ENCODE measurements at regions not wholly inside any gene's neighbourhood (a gene's known extent, or its start where the extent isn't known, plus 50 kb on each side); places are given as distances from the start of the nearest gene placed in this dataset.

DNA sequence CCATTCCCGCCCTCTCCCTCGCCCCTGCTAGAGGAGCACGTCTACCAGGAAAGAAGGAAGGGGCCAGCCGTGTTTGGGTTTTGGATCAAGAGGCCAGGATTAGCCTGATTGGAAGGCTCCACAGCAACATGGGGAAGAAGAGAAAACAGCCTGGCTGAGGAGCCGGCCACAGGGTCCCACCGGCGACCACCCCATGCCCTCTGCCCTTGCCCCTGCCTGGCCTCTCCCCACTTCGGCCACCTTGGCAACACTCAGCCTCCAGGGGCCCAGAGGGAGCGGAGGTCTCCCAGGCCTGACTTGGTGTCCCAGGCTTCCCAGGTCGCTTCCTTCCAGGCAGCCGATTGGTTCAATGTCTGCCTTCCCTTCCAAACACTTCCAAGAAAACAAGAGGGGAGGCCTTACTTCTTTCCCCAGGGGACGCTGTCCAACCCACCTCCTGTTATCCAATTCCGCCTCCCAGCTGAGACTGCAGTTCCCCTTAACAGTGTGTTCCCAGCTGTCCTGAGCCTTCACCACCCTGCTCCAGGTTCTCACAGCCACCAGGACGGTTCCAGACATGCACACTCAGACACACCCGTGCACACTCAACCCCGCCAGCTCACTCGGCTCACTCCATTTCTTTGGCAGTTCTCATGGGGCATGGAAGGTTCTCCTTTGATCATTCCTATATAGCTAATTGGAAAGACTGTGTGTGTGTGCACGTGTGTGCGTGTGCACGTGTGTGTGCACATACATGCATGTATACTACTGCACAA, 65.4 kb downstream of the RBFOX3 start:
- DNase-seq = no peak
- Mint-ChIP-seq H3K4me3 (no peak overlapping the region), H3K27ac (no peak overlapping the region), H3K36me3 (no peaks in the 10 kb centered on the region), H3K27me3 (no peaks in the 10 kb centered on the region), H3K4me1 (no peaks in the 10 kb centered on the region), H3K9me3 (no peaks in the 10 kb centered on the region)

DNA sequence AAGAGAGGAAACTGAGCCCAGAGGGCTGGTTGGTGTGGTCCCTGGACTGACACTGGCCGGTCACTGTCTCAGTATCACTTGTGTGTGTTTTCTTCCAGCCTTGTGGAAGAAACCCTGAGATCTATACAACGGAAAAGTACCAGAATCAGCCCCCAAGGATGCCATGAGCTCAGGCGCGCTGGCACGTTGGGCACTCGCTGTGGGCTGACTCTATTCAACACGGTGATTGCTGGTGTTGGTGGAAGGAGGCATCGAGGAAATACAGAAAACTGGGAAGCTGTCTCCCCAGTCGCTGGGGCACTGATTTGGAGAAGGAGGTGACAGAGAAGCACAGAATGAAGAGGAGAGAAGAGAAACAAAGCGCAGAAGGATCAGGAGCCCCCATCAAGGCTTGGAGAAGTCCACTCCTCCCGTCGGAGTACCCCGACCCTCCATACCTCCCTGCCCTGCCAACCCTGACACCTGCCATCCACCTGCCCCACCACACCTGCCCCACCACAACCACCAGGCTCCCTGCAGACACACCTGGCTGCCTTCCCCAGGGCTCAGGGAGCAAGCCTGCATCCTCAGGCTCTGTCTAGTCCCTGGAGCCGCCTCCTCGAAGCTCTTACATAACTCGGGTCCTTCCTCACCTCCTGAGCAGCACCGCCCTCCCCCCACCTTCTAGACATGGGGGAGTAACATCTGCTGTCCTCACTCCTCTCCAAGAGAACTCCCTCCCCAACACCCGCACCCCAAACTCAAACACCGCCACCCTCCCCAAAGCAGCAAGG, 66.5 kb downstream of the RBFOX3 start:
- Mint-ChIP-seq H3K27me3 (no peaks in the 10 kb centered on the region), H3K36me3 (no peaks in the 10 kb centered on the region), H3K9me3 (no peaks in the 10 kb centered on the region), H3K27ac (no peak overlapping the region), H3K4me3 (no peak overlapping the region), H3K4me1 (no peaks in the 10 kb centered on the region)
- DNase-seq = no peak

DNA sequence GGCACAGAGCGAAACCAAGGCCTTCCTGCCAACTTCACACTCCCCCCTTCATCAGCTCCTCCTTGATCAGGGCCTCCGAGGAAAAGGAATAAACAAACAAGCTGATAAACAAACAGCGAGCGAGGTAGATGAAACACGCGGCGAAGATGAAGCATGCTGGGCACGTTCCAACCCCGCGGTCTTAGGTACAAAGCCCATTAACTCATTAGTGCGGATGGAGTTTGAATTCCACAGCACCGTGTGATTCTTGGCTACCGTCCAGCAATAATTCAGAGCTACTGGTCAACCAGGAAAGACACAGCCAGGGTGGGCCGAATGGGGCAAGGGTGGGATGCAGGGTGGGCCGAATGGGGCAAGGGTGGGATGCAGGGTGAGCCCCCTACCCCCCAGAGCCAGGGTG, 67.3 kb downstream of the RBFOX3 start:
- H3K9me3 Mint-ChIP-seq = no peaks in the 10 kb centered on the region

DNA sequence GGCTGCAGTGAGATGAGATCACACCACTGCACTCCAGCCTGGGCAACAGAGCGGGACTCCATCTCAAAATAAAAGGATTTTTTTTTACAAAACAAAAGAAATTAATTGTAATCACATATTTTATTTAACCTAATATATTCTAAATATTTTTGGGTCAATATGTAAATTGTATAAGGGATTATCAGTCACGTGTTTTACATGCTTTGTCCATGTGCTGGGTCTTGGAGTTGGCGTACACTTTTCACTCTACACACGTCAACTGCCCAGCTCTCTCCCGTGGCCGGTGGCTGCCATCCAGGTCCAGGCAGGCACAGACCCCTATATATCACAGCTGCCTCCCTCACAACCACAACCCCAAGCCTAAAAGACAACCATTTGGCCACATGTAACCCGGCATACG, 68.1 kb downstream of the RBFOX3 start:
- Mint-ChIP-seq H3K4me3 (no peak overlapping the region), H3K27ac (no peak overlapping the region), H3K4me1 (no peaks in the 10 kb centered on the region), H3K36me3 (no peaks in the 10 kb centered on the region), H3K9me3 (no peaks in the 10 kb centered on the region), H3K27me3 (no peaks in the 10 kb centered on the region)
- no peak for DNase-seq

More for the DNA sequence above, 67.3 kb downstream of the RBFOX3 start:
- no peaks in the 10 kb centered on the region for H3K36me3 Mint-ChIP-seq
- no peaks in the 10 kb centered on the region for H3K27me3 Mint-ChIP-seq
- no peak overlapping the region for H3K27ac Mint-ChIP-seq
- H3K4me3 Mint-ChIP-seq = no peak overlapping the region
- no peak for DNase-seq
- H3K4me1 Mint-ChIP-seq = no peaks in the 10 kb centered on the region

DNA sequence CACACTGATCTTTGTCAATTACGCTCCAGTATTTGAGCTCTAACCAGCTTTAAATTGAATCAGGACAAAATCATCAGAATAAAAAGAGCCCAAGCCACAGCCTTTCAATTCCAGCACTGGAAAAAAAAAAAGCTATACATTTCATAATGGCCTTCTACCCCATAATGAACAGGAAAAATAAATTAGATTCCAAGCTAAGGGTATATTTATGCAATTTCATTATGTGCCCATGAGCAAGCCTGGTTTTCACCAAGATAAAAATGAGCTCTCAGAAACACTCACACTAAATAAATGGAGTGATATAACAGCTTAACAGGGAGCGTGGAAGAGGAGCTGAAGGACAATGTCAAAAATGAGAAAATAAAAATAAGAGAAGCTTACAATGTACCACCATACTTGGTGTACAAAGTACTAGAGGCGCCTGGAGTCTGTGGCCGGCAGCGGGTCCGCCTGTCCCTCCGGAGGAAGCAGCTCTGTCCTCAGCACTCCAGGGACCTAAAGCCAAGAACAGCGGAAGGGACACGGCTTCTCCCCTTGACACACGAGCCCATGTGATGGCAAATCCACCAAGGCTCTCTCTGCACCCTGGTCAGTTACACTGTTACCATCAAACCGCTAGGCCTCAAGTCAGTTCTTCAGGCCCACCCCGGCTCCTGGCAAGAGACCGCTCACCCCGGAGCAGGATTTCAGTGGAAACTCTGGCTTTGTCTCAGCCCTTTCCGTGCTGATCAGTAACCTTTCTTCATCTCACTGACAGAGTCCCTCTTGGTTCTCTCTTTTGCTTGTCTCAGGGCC, 69.6 kb downstream of the RBFOX3 start:
- H3K36me3 Mint-ChIP-seq = no peaks in the 10 kb centered on the region
- no peak overlapping the region for H3K4me3 Mint-ChIP-seq
- no peaks in the 10 kb centered on the region for H3K27me3 Mint-ChIP-seq
- H3K4me1 Mint-ChIP-seq = no peaks in the 10 kb centered on the region
- H3K27ac Mint-ChIP-seq = no peak overlapping the region
- no peaks in the 10 kb centered on the region for H3K9me3 Mint-ChIP-seq
- DNase-seq = no peak

DNA sequence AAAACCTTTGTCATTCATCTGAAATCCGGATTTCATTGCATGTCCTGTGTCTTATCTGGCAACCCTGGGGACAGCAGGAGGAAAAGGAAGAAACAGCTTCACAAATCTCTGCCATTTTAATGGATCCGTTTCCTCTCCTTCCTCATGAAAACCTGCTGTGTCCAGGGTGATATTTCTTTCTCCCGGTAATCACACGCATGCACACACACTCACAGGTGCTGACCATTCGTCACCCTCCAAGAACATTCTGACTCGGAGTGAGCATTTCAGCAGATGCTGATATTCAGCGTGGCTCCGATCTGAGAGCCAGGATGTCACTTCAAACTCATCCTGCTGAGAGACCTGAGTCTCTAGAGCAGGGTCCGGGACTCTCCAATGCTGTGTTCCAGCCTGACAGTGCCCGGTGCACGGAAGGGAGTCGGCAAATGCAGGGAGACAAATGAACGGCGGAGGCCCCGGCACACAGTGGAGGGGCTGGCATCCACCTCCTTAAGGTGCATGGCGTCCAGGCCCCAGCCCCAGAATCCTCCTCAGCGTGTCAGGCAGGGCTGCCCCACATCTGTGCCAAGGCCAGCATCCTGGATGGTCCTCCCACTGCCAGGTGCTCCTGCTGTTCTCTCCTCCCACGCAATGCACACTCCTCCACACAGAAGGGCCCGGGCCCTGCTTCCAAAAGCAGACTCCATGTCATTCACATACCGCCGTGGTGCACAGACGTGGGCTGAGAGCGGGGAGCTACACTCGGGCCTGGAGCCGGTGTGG, 70.7 kb downstream of the RBFOX3 start:
- Mint-ChIP-seq H3K9me3 (no peaks in the 10 kb centered on the region), H3K36me3 (no peaks in the 10 kb centered on the region), H3K27me3 (no peaks in the 10 kb centered on the region), H3K27ac (no peak overlapping the region), H3K4me1 (no peaks in the 10 kb centered on the region), H3K4me3 (no peak overlapping the region)
- DNase-seq = no peak

DNA sequence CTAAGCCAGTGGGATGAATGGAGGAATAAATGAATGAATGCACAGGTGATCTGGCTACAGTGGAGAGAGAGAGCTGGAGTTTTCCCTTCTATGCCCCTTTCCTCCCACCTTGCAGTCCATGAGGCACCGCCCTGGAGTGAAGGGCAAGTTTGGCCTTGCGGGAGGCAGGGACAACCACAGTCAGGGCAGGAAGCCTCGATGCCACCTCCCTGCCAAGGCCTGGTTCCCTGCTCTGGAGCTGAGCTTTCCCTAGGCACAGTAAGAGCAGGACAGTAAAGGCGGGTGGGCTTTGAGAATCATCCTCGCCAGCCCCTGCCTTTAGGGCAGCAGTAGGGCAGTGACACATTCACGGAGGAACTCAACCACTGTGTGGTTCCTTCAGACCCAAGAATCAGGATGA, 72.6 kb downstream of the RBFOX3 start:
- no peak overlapping the region for H3K27ac Mint-ChIP-seq
- no peaks in the 10 kb centered on the region for H3K9me3 Mint-ChIP-seq

DNA sequence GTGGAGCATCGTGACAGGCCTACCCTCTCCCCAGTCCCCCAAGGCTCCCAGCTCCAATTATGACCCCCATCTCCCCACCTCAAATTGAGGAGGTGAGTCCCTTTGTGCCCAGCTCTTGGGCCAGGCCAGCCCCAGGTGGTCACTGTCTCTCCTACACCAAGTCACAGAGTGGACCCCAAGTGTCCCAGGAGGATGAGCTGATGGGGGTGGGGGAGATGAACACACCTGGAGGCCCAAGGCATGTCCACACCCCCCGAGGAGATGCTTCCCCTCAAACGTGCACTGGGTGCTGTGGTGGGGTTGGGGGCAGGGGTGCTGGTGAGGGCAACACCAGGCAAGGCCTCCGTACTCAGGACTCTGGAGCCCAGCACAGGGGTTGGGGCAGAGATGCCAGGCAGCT, 73.2 kb downstream of the RBFOX3 start:
- Mint-ChIP-seq H3K27me3 (no peaks in the 10 kb centered on the region), H3K36me3 (no peaks in the 10 kb centered on the region), H3K4me1 (no peaks in the 10 kb centered on the region), H3K4me3 (no peak overlapping the region), H3K9me3 (no peaks in the 10 kb centered on the region), H3K27ac (no peak overlapping the region)
- no peak for DNase-seq

More for the DNA sequence above, 72.6 kb downstream of the RBFOX3 start:
- no peaks in the 10 kb centered on the region for H3K27me3 Mint-ChIP-seq
- no peaks in the 10 kb centered on the region for H3K4me1 Mint-ChIP-seq
- H3K4me3 Mint-ChIP-seq = no peak overlapping the region
- no peaks in the 10 kb centered on the region for H3K36me3 Mint-ChIP-seq
- DNase-seq = no peak

DNA sequence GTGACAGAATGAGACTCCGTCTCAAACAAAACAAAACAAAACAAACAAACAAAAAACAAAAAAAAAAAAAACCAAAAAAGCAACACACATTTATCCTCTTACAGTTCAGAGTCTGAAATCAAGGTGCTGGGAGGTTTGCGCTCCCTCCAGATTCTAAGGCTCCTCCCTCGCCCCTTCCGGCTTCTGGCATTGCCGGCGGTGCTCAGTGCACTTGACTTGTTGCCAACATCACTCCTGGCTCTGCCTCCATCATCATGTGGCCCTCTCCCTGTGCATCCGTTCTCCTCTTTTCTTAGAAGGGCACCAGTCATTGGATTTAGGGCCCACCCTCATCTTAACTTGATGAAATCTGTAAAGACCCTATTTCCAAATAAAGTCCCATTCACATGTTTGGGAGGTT, 73.8 kb downstream of the RBFOX3 start:
- DNase-seq = no peak
- Mint-ChIP-seq H3K27me3 (peaks cover 3% of the 10 kb centered on the region), H3K4me1 (no peaks in the 10 kb centered on the region), H3K36me3 (no peaks in the 10 kb centered on the region), H3K4me3 (no peak overlapping the region), H3K27ac (no peak overlapping the region), H3K9me3 (no peaks in the 10 kb centered on the region)

DNA sequence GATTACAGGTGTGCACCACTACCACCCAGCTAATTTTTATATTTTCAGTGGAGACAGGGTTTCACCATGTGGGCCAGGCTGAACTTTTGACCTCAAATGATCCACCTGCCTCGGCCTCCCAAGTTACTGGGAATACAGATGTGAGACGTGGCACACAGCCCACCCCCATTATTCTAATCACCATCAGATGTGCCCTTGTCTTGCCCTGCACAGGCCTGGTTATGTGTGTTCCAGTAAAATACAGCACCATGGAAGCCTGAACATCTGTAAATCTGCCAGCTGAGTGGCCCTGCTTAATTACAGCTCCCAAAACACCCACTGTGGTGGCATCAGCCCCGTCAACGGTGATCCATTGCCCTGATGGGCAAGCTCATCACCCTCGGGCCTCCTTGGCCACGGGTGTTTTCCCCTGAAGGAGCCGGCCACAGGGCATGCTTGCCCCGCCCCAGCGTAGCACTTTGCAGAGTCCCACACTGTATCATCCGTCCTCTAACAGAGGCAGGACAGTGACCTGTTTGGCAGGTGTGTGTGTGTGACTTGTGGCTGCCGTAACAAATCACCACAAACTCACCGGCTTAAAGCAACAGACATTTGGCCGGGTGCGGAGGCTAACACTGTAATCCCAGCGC, 74.5 kb downstream of the RBFOX3 start:
- H3K4me1 Mint-ChIP-seq = no peaks in the 10 kb centered on the region
- no peaks in the 10 kb centered on the region for H3K36me3 Mint-ChIP-seq
- DNase-seq = no peak
- peaks cover 6% of the 10 kb centered on the region for H3K27me3 Mint-ChIP-seq
- H3K27ac Mint-ChIP-seq = no peak overlapping the region
- no peak overlapping the region for H3K4me3 Mint-ChIP-seq
- no peaks in the 10 kb centered on the region for H3K9me3 Mint-ChIP-seq

DNA sequence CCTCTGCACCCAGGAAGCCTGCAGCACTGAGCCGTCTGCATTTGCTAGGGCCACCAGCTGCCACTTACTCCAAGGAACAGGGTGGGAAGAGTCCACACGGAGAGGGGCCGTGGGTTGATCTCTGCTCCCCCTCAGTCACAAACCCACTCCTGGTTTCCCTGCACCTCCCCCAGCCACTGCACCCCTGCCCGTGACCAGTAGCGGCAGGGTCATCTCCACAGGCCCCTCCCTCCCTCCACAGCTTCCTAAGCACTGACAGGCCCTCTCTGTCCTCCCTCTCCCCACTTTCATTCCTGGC, 75.2 kb downstream of the RBFOX3 start:
- no peaks in the 10 kb centered on the region for H3K9me3 Mint-ChIP-seq

DNA sequence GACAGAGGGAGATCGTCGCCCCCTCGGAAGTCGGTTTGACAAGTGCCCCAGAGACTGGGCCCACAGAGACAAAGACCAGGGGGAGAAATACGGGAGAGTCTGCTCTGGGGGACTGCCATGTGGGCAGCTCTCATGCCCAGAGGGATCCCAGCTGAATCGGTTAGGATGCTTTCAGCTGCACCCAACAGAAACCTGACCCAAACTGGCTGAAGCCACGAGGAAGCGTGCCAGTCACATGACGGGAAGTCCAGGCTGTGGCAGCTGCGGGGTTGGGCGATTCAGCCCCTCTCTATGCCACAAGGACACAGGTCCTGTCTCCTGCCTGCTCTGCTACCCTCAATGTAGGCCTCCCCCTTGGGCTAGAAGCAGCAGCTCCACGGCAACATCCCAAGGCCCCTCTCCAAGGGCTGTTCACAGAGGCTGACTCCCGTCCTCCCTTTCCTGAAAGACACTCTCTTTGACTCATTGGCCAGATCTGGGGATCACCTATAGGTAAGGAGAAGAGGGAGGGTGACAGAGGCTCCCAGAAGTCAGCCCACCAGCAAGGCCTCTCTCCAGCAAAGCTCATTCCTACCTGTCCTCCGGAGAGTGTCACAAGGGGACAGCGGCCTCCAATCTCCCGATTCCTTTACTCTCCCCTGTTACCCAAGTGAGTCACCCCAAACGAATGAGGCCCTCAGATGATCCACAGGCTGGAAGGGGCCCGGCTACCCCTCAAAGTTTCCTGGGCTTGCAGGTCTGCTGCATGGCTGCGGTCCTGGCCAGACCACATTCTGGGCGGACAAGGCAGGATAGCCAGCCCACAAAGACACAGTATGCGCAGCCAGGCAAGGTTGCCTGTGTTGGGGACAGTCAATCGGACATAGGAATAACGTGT, 75.8 kb downstream of the RBFOX3 start:
- Mint-ChIP-seq H3K4me3 (no peak overlapping the region), H3K4me1 (no peaks in the 10 kb centered on the region)

More for the DNA sequence above, 75.2 kb downstream of the RBFOX3 start:
- H3K36me3 Mint-ChIP-seq = no peaks in the 10 kb centered on the region
- H3K27ac Mint-ChIP-seq = no peak overlapping the region
- no peak for DNase-seq
- H3K4me1 Mint-ChIP-seq = no peaks in the 10 kb centered on the region
- peaks cover 6% of the 10 kb centered on the region for H3K27me3 Mint-ChIP-seq
- H3K4me3 Mint-ChIP-seq = no peak overlapping the region

DNA sequence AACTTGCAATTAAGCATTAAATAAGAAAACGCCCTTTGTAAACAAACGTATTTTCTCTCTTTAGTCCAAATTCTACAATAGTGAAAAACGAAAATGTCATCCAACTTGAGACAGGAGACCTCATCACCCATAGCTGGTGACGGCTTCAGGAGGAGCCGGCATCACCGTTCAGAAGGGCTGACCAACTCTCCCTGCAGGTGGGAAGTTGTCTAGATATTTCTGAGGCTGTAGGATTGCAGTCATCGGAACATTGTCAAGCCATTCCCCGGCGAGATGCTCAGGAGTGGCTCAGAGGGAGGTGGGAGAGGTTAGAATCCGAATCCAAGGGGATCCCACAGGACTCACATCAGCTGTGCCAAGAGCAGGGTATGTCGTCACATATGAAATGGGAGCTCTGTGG, 76.7 kb downstream of the RBFOX3 start:
- H3K36me3 Mint-ChIP-seq = no peaks in the 10 kb centered on the region
- H3K4me3 Mint-ChIP-seq = no peak overlapping the region
- no peak for DNase-seq
- no peak overlapping the region for H3K27ac Mint-ChIP-seq
- no peaks in the 10 kb centered on the region for H3K4me1 Mint-ChIP-seq
- peaks cover 18% of the 10 kb centered on the region for H3K27me3 Mint-ChIP-seq
- H3K9me3 Mint-ChIP-seq = no peaks in the 10 kb centered on the region

More for the DNA sequence above, 75.8 kb downstream of the RBFOX3 start:
- no peak for DNase-seq
- Mint-ChIP-seq H3K27me3 (peaks cover 9% of the 10 kb centered on the region), H3K9me3 (no peaks in the 10 kb centered on the region), H3K36me3 (no peaks in the 10 kb centered on the region), H3K27ac (no peak overlapping the region)

DNA sequence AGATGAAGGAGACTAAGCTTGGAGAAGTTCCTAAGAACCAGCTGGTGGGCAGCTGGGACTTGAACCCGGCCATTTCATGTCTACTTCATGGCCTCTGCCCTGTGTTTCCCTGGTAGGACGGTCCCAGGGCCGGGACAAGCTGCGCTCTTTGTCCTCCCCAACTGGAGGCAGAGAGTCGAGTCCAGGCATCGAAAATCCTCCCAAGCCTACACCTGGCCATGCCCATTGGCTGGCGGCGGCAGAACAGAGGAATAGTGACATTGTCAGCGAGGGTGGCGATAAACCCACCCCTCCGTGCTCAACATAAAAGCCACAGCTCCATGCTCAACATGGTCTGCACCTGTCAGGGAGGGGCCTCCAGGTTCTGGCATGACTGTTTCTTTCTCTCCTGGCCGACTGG, 77.7 kb downstream of the RBFOX3 start:
- Mint-ChIP-seq H3K4me3 (no peak overlapping the region), H3K4me1 (no peaks in the 10 kb centered on the region), H3K36me3 (no peaks in the 10 kb centered on the region), H3K27ac (no peak overlapping the region), H3K9me3 (no peaks in the 10 kb centered on the region), H3K27me3 (peaks cover 18% of the 10 kb centered on the region)
- DNase-seq = no peak

Data from activated naive CD8-positive, alpha-beta T cell treated with anti-CD3 and anti-CD28 coated beads for 36 hours (primary cell).